Stimulated activated CD4-positive, alpha-beta T cell treated with anti-CD3 and anti-CD28 coated beads, Interleukin-12 subunit alpha, Interleukin-12 subunit beta, amount 100 ng/mL, for 4 hours (primary cell): ENCODE measurements at regions not wholly inside any gene's neighbourhood (a gene's known extent, or its start where the extent isn't known, plus 50 kb on each side); places are given as distances from the start of the nearest gene placed in this dataset.
"Not testable (repeated sequence)": the region's sequence is repeated elsewhere in the genome, so short reads cannot be mapped to it uniquely, and the experiment has no call there.

ENCODE experiments used
- DNase-seq: peaks from one replicate; pipeline ENCODE4 v3.0.0-alpha.2; 2020

DNA sequence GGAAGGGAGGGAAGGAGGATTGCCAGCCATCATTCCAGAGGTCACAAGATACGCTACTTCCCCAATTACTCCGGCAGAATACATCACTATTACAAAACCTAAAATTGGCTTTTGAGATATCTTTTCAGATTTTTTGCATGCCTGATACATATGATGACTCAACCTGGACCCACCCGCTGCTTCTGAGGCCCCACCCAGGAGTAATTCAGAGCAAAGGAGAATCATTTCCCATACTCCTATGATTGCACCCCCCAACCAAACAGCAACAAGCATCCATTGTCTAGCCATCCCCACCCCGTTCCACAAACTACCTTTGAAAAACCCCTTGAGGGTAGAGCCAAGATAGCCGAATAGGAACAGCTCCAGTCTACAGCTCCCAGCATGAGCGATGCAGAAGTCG, 163.5 kb upstream of the GJE1 start:
- no peak for DNase-seq

DNA sequence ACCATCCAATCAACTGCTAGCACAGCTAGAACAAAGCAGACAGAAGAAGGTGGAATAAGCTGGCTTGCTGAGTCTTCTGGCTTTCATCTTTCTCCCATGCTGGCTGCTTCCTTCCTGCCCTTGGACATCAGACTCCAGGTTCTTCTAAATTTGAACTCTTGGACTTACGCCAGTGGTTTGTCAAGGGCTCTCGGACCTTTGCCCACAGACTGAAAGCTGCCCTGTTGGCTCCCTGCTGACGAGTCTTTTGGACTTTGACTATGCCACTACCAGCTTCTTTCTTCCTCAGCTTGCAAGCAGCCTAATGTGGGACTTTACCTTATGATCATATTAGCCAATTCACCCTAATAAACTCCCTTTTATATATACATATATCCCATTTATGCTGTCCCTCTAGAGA, 164.1 kb upstream of the GJE1 start:
- no peak for DNase-seq

GRCh38 chr6:141965016-141965545, 167.6 kb upstream of the GJE1 start:
- no peak for DNase-seq

DNA sequence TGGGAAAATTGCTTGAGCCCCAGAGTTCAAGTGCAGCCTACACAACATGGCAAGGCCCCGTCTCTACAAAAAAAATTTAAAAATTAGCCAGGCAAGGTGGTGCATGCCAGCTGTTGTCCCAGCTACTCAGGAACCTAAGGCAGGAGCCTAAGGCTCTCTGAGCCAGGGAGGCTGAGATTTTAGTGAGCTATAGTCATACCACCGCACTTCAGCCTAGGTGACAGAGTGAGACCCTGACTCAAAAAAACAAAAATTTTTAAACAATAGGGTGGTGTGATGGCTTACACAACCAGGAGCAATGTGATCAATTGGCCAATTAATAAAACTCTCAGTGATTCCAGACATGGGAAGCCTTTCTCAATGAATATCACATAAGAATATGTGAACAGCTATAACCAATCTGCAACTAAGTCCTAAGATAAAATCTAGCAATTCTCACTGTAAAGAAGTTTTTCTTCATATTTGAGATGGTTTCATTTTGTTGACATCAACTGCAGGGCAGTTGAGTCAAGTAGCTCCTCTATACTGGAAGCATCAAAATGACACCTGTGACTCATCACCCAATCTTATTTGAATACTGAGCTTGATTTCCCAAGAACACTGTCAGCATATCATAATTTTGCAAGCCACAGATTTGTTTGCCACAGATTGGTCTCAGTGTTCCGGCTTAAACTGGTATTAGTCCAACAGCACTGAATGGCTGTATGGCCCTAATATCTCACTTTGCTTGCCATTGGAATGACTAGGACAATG, 169.0 kb upstream of the GJE1 start:
- no peak for DNase-seq

- no peak for DNase-seq
These were observed 175.5 kb upstream of the GJE1 start for GRCh38 chr6:141957271-141957670.

DNA sequence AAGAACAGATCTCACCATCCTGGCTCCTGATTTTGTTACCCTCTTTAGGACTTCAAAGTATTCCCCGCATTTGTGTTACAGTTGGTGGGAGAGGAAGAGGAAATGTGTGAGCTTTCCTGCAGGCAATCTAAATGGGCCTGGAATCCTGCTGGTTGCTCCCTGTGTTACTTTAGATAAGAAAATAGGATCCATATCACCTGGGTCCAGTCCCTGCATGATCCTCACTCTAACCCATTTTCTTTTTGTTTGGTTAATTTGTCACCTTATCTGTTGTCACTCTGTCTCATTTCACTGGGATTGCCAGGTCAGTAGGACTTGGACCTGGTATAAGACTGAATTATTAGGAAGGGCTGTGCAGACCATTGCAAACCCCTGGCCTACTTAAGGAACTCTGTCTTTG, 175.9 kb upstream of the GJE1 start:
- DNase-seq, result no peak

DNA sequence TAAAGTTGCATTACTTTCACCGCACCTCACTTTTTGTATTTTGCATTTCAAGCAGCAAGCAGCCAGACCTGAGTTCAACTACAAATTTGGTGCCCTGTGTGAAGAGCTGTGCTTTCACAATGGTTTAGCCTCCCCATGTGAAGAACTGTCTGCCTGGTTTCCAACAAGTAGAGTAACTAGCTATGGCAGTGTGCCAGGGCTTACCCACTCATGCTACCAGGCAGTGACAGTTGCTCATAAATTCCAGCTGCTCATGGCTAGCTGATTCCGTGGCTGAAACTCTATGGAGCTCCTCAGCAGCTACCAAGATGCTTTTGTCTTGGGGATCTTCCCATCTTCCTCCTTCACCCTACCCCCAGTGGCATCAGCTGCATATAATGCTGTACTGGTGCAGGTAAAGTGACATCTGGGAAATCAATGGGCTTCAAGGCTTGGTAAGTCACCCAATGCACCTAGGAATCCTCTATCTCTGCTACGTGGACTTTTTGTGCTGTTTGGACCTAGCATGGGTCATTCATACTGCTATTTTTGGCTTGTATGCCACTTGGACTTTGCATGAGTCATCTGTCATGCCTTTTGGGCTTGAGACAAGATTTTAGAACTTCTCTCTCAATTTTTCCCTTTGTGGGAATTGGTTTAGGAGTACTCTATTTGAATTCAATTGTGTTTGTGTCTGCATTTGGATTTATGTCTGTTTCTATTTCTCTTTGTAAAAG, 176.5 kb upstream of the GJE1 start:
- no peak for DNase-seq

DNA sequence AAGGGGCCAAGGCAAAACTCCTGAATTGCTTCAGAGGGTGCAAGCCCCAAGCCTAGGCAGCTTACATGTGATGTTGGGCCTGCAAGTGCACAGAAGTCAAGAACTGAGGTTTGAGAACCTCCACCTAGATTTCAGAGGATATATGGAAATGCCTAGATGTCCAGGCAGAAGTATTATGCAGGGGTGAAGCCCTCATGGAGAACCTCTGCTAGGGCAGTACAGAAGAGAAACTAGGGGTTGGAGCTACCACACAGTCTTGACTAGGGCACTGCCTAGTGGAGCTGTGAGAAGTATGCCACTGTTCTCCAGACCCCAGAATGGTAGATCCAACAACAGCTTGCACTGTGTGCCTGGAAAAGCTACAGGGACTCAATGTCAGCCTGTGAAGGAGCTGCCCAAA, 179.7 kb upstream of the GJE1 start:
- DNase-seq, result no peak

DNA sequence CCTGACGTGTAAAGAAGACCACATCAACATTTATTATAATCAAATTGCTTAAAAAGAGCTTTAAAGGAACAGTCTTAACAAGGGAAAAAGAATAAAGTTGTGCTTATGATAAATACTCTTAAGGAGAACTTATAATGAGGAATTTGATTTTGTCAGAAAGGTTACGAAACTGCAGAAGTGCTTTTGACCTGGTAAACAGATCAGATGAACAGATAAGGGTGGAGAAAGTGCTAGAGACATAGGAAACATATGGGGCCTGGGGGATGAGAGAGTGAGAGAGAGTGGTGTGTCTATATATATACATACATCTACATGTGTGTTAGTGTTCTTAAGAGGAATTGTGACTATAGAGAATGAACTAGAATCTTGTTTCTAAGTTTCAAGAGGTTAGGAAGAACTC, 186.2 kb upstream of the GJE1 start:
- DNase-seq, result no peak

DNA sequence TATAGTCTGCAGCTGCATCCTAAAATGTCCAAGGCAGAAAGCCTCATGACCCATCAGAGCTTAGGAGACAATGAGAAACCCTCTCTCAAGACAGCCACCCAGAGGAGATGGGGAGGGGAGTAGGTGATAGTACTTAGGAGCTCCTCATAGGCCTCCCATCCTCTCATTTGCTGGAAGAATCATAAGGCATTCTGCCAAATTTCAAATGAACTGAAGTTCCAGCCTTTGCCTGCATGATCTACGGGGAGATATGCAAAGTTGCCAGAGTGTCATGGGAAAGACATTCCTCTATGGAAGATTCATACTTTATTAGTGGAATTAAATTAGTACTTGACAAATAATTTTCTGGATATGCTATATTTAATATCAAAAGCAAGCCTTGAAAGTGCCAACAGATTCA, 194.1 kb upstream of the GJE1 start:
- no peak for DNase-seq

DNA sequence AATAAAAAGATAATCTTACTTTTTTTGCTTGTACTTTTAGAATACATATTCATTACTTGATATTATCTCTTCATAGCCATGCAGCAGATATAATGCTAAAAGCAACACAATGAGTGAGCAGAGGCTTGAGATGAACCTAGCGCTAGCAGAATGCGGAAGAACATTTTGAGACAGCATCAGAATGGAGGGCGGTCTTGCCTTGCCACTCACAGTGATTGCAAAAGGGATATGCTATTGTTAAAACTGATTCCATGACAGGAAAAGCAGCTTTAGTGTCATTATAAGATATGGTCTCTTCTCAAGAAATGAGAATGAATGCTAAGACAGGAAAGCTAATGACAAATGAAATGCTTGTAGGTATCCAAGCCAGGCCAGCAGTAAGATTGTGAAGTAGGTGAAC, 200.0 kb upstream of the GJE1 start:
- no peak for DNase-seq

DNA sequence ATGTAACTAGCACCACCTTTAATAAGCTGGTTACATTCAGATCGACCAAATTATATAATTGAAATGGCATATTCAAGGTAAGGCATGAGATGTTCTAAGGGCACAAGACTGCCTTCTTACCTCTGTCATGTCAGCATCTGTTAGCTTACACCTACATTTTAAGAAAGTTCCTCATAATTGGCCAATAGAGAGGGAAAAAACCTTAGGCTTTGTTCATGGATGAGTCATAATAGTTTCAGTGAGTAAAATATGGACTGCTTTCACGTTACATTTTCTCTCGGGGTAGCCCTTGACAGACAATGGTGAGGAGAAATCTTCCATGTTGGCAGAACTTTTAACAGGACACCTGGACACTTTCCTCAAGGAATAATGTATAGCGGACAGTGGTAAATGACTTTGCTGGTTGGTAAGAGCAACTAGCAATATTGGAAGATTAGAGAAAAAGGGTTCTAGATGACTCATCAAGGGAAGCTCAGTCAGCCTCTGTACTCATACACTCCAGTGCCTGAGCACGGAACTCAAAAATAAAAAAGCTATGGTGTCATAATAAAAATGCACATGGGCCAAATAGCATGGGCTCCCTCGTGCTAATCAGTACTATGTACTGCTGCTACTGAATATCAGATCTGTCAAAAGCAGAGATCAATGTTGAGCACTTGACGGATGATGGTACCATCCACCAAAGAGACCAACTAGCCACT, 206.4 kb upstream of the GJE1 start:
- not testable (repeated sequence) for DNase-seq

DNA sequence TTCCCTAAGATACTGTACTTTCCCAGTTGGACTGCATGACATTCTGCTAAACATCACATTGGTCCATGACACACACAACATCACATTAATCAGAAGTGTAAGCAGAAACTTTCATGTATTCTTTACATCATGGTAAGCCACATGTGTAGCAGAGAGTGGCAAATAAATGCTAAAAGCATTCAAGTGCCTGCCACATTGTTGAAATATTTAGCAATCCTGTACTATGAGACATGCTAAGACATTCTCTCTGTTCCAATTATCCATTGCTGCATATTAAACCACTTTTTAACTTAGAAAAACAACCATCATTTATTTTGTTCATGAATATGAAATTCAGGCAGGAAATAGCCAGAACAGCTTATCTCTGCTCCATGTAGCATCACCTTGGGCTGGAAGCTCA, 207.7 kb upstream of the GJE1 start:
- no peak for DNase-seq

GRCh38 chr6:141922898-141923297, 209.8 kb upstream of the GJE1 start:
- no peak for DNase-seq

GRCh38 chr6:141916682-141917505, 215.8 kb upstream of the GJE1 start:
- not testable (repeated sequence) for DNase-seq

- DNase-seq, result no peak
These were observed 218.1 kb upstream of the GJE1 start for GRCh38 chr6:141914646-141915045.

- DNase-seq, result no peak
These were observed 226.1 kb upstream of the GJE1 start for GRCh38 chr6:141906569-141907080.

- no peak for DNase-seq
These were observed 242.1 kb upstream of the GJE1 start for GRCh38 chr6:141890661-141891060.

- DNase-seq, result no peak
These were observed 247.9 kb upstream of the GJE1 start for GRCh38 chr6:141884850-141885249.

DNA sequence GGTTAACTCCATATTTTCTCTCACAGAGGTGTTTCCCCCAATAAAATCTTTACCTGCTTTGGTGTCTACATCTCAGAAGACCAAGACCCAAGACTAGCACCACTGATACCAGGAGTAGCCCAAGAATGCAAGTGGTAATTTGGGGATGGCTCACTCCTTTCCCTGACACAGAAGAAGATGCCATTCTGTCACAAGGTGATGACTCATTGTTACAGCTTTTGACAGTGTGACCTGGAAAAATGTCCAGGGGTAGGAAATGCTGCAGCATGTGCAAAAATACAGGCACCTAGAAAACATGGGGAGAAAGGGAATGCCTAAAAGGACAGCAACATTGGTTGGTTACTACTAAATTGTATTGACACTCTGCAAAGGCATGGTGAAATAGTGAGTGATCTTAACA, 254.0 kb upstream of the GJE1 start:
- no peak for DNase-seq

DNA sequence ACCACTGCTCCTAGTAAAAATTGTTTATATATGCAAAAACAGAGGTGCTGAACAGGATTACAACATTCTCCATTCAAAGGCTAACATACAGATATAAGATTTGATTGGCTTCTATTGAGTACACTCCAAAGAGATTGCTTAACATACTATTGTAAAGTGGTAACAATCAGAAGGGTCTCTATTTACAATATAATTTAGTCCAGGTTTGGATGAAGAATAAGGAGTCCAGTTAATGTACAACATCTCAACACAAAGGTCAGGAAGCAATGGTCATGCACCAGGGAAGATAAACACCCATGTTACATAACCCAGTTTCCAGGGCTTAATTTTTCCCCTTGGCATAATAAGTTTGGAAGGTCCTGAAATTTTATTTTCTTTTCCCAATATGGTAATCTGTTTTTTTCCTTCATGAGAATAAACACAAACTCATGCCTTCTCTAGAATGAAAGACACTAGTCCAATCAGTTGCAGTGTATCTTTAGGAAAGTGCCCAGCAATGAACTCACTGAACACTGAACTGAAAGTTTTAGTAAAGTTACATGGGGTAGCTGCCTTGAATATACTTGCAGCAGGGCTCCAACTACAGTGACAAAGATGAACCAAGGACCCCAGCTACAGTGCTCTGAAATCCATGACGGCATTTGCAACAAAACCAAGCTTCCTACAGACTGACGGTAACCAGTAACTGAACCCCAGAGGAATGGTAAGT, 255.3 kb upstream of the GJE1 start:
- no peak for DNase-seq
